ENCODE measurements at regions not wholly inside any gene's neighbourhood (a gene's known extent, or its start where the extent isn't known, plus 50 kb on each side); places are given as distances from the start of the nearest gene placed in this dataset.

- DNase-seq, result no peak
These were observed 527.0 kb downstream of the CDH26 start for GRCh38 chr20:60485012-60485760.

GRCh38 chr20:60486315-60486714 is 528.1 kb downstream of the CDH26 start:
- no peak for DNase-seq

- DNase-seq, result no peak
These were observed 528.7 kb downstream of the CDH26 start for GRCh38 chr20:60486937-60487336.

- DNase-seq, result no peak
These were observed 532.2 kb downstream of the CDH26 start for GRCh38 chr20:60490217-60491050.

- DNase-seq, result no peak
These were observed 532.9 kb downstream of the CDH26 start for GRCh38 chr20:60491051-60491581.

- DNase-seq, result no peak
These were observed 536.3 kb downstream of the CDH26 start for GRCh38 chr20:60494476-60494875.

- no peak for DNase-seq
These were observed 539.2 kb downstream of the CDH26 start for GRCh38 chr20:60497298-60498035.

GRCh38 chr20:60500038-60500701 is 541.9 kb downstream of the CDH26 start:
- no peak for DNase-seq

- DNase-seq, result no peak
These were observed 542.8 kb downstream of the CDH26 start for GRCh38 chr20:60501048-60501447.

GRCh38 chr20:60502881-60503280 is 544.7 kb downstream of the CDH26 start:
- no peak for DNase-seq

GRCh38 chr20:60505423-60505822 is 547.2 kb downstream of the CDH26 start:
- DNase-seq, result no peak

GRCh38 chr20:60506061-60506460 is 547.8 kb downstream of the CDH26 start:
- no peak for DNase-seq

GRCh38 chr20:60507087-60507694 is 549.0 kb downstream of the CDH26 start:
- DNase-seq, result no peak

- no peak for DNase-seq
These were observed 551.2 kb downstream of the CDH26 start for GRCh38 chr20:60509407-60509806.

- no peak for DNase-seq
These were observed 552.1 kb downstream of the CDH26 start for GRCh38 chr20:60510356-60510755.

GRCh38 chr20:60512443-60512842 is 554.2 kb downstream of the CDH26 start:
- DNase-seq, result no peak

GRCh38 chr20:60513141-60513540 is 554.9 kb downstream of the CDH26 start:
- no peak for DNase-seq

GRCh38 chr20:60516442-60516841 is 558.2 kb downstream of the CDH26 start:
- DNase-seq, result no peak

GRCh38 chr20:60518022-60518421 is 559.8 kb downstream of the CDH26 start:
- DNase-seq, result no peak

- DNase-seq, result no peak
These were observed 567.2 kb downstream of the CDH26 start for GRCh38 chr20:60525397-60525796.

- no peak for DNase-seq
These were observed 569.4 kb downstream of the CDH26 start for GRCh38 chr20:60527656-60528055.

- no peak for DNase-seq
These were observed 569.9 kb downstream of the CDH26 start for GRCh38 chr20:60528141-60528540.

Data from NK-92 treated with Interleukin-12 subunit alpha and Interleukin-12 subunit beta, amount 100 ng/mL, for 24 hours (cell line).